ENCODE measurements at regions not wholly inside any gene's neighbourhood (a gene's known extent, or its start where the extent isn't known, plus 50 kb on each side); places are given as distances from the start of the nearest gene placed in this dataset.

DNA sequence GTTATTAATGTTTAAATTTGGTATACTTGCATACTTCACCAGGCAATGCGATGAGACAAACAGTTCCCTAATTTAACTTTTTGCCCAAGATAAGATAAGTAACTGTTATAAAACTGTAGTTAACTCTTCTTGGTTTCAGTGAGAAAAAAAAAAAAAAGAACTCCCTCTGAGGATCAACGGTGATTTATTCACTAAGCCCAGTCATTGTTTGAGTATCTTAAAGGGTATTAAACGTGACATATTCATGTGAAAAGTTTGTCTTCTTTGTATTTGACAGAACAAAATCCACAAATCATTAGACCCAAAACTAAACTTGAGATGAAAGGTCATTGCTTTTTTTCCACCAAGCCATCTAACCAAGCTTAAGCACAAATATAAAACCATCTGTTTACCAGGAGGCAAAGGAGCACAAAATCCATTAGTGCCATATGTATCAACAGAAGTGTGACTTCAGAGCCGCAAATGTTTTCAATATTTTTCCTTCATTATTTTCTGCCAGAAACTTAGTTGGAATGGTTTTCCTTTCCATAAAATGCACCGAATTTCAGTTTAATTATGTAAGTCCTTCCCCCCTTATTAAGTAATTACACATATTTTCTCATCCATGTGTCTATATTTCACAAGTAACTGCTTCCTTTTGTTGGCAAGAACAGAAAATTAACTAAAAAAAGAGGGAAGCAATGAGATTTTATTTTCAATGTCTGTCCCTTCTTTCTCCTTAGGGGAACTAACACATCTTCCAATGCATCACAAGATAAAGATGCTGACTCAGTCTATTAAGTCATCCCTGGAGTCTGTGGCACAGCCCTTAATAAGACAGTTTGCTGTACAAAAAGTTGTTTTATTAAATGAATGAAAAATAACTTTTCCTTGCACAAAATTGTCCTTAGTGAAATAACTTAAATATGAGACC, 92.2 kb upstream of the RAP2B start:
- Histone ChIP-seq H3K36me3 (replicated peaks in 1 of 2; ENCODE audit: control extremely low read depth in 1 of 2, control insufficient read depth in 1 of 2, extremely low read depth in 1 of 2, insufficient read depth in 2 of 2, low read length in 1 of 2) (no peaks in the 10 kb centered on the region), H2AFZ (ENCODE audit: insufficient read depth, low read depth, low read length, poor library complexity, severe bottlenecking) (no peak overlapping the region), H3K4me3 (ENCODE audit: control extremely low read depth in 1 of 5, extremely low read depth in 1 of 5, insufficient read depth in 1 of 5, low read depth in 2 of 5, low read length in 4 of 5) (no peak overlapping the region), H3K4me1 (ENCODE audit: control insufficient read depth in 2 of 2, insufficient read depth in 2 of 2, low read length in 2 of 2) (no peaks in the 10 kb centered on the region), H3K9ac (ENCODE audit: low read length) (no peak overlapping the region), H3K27ac (ENCODE audit: low read length in 2 of 2) (no peak overlapping the region), H4K20me1 (ENCODE audit: control insufficient read depth, insufficient read depth, low read length, poor library complexity, severe bottlenecking) (no peaks in the 10 kb centered on the region), H3K9me3 (ENCODE audit: control extremely low read depth in 1 of 3, control insufficient read depth in 2 of 3, insufficient read depth in 1 of 3, low read length in 2 of 3) (no peaks in the 10 kb centered on the region), H3K4me2 (replicated peaks; ENCODE audit: low read depth, low read length, poor library complexity, severe bottlenecking) (no peak overlapping the region), H3K27me3 (replicated peaks in 1 of 4; ENCODE audit: control extremely low read depth in 1 of 4, control insufficient read depth in 3 of 4, insufficient read depth in 4 of 4, low read length in 3 of 4) (no peaks in the 10 kb centered on the region), H3K79me2 (ENCODE audit: control insufficient read depth, insufficient read depth, low read length) (no peaks in the 10 kb centered on the region)
- Mint-ChIP-seq H3K4me3 (no peak overlapping the region), H3K4me1 (no peaks in the 10 kb centered on the region), H3K9me3 (ENCODE audit: insufficient read depth) (no peaks in the 10 kb centered on the region), H3K27me3 (peaks cover 13% of the 10 kb centered on the region), H3K27ac (no peak overlapping the region)
- TF ChIP-seq, protein P1, sequence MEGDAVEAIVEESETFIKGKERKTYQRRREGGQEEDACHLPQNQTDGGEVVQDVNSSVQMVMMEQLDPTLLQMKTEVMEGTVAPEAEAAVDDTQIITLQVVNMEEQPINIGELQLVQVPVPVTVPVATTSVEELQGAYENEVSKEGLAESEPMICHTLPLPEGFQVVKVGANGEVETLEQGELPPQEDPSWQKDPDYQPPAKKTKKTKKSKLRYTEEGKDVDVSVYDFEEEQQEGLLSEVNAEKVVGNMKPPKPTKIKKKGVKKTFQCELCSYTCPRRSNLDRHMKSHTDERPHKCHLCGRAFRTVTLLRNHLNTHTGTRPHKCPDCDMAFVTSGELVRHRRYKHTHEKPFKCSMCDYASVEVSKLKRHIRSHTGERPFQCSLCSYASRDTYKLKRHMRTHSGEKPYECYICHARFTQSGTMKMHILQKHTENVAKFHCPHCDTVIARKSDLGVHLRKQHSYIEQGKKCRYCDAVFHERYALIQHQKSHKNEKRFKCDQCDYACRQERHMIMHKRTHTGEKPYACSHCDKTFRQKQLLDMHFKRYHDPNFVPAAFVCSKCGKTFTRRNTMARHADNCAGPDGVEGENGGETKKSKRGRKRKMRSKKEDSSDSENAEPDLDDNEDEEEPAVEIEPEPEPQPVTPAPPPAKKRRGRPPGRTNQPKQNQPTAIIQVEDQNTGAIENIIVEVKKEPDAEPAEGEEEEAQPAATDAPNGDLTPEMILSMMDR (IDR thresholded peaks at IDR 0.05), result no peak
- no peak for TF ChIP-seq EZH2 (IDR thresholded peaks at IDR 0.05; ENCODE audit: borderline replicate concordance, insufficient read depth, low read depth, low read length, poor library complexity, severe bottlenecking)
- POLR2A ChIA-PET, result no interaction called here
- CTCF ChIA-PET, result interaction anchor here (0.7 kb wide), 3 partner anchors 224 to 866 kb away, joined by 3 to 4 read pairs (median 4); no protein-coding TSS in a partner anchor
- no CpG with 5 or more reads among the region's 5 CpGs for WGBS (ENCODE audit: insufficient coverage)
- DNase-seq (no peak), ATAC-seq (ENCODE audit: low read depth) (no peak)
- intact Hi-C loops (cut with micrococcal nuclease), result no loop called here

- no CpG with 5 or more reads among the region's 1 CpG for WGBS (ENCODE audit: insufficient coverage)
Observed at GRCh38 chr3:153070511-153070868, 91.5 kb upstream of the RAP2B start.

More at GRCh38 chr3:153070511-153070868, 91.5 kb upstream of the RAP2B start:
- H3K79me2 ChIP-seq (ENCODE audit: control insufficient read depth, insufficient read depth, low read length), result no peaks in the 10 kb centered on the region
- DNase-seq (no peak), ATAC-seq (ENCODE audit: low read depth) (no peak)
- no peak overlapping the region for H2AFZ ChIP-seq (ENCODE audit: insufficient read depth, low read depth, low read length, poor library complexity, severe bottlenecking)
- Mint-ChIP-seq H3K27ac (no peak overlapping the region), H3K27me3 (peaks cover 13% of the 10 kb centered on the region), H3K9me3 (ENCODE audit: insufficient read depth) (no peaks in the 10 kb centered on the region), H3K4me3 (no peak overlapping the region), H3K4me1 (no peaks in the 10 kb centered on the region)
- ChIA-PET POLR2A (no interaction called here), CTCF (no interaction called here)
- intact Hi-C loops (cut with micrococcal nuclease), result no loop called here
- no peak overlapping the region for H3K27ac ChIP-seq (ENCODE audit: low read length in 2 of 2)
- H3K4me3 ChIP-seq (ENCODE audit: control extremely low read depth in 1 of 5, extremely low read depth in 1 of 5, insufficient read depth in 1 of 5, low read depth in 2 of 5, low read length in 4 of 5), result no peak overlapping the region
- H3K27me3 ChIP-seq (replicated peaks in 1 of 4; ENCODE audit: control extremely low read depth in 1 of 4, control insufficient read depth in 3 of 4, insufficient read depth in 4 of 4, low read length in 3 of 4), result no peaks in the 10 kb centered on the region
- no peaks in the 10 kb centered on the region for H3K4me1 ChIP-seq (ENCODE audit: control insufficient read depth in 2 of 2, insufficient read depth in 2 of 2, low read length in 2 of 2)
- H4K20me1 ChIP-seq (ENCODE audit: control insufficient read depth, insufficient read depth, low read length, poor library complexity, severe bottlenecking), result no peaks in the 10 kb centered on the region
- TF ChIP-seq, protein P1 (IDR thresholded peaks at IDR 0.05), result no peak
- no peak for TF ChIP-seq EZH2 (IDR thresholded peaks at IDR 0.05; ENCODE audit: borderline replicate concordance, insufficient read depth, low read depth, low read length, poor library complexity, severe bottlenecking)
- H3K9ac ChIP-seq (ENCODE audit: low read length), result no peak overlapping the region
- no peaks in the 10 kb centered on the region for H3K36me3 ChIP-seq (replicated peaks in 1 of 2; ENCODE audit: control extremely low read depth in 1 of 2, control insufficient read depth in 1 of 2, extremely low read depth in 1 of 2, insufficient read depth in 2 of 2, low read length in 1 of 2)
- no peaks in the 10 kb centered on the region for H3K9me3 ChIP-seq (ENCODE audit: control extremely low read depth in 1 of 3, control insufficient read depth in 2 of 3, insufficient read depth in 1 of 3, low read length in 2 of 3)
- no peak overlapping the region for H3K4me2 ChIP-seq (replicated peaks; ENCODE audit: low read depth, low read length, poor library complexity, severe bottlenecking)
